GM19023 (cell line): ENCODE measurements at regions not wholly inside any gene's neighbourhood (a gene's known extent, or its start where the extent isn't known, plus 50 kb on each side); places are given as distances from the start of the nearest gene placed in this dataset.
"Not testable (repeated sequence)": the region's sequence is repeated elsewhere in the genome, so short reads cannot be mapped to it uniquely, and the experiment has no call there.

Source experiments
- ATAC-seq: cut with Tn5 transposase; IDR thresholded peaks from one replicate; pipeline ENCODE4 v1.9.1; 2021; ENCODE audit warnings: mild to moderate bottlenecking, moderate library complexity; ENCODE audit not compliant: unreplicated experiment

DNA sequence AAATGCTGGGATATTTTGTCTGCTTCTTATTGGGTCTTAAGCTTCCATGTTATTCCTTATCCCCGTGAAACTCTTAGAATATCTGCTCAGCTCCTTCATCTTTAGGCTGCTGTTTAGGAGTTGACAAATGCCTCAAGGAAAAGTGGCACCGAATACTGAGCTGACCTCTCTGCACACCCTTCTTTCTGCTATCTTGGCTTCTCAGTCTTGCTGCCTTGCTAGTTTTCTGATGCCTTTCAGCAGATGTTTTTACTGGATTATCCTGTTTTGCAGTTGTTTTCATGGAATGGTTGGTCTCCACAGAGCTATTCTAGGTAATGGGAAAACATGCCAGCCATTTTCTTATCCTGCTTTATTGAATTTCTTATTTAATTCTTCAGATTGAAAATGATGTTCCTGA lies 86.3 kb downstream of the GYPE start:
- ATAC-seq: no peak

DNA sequence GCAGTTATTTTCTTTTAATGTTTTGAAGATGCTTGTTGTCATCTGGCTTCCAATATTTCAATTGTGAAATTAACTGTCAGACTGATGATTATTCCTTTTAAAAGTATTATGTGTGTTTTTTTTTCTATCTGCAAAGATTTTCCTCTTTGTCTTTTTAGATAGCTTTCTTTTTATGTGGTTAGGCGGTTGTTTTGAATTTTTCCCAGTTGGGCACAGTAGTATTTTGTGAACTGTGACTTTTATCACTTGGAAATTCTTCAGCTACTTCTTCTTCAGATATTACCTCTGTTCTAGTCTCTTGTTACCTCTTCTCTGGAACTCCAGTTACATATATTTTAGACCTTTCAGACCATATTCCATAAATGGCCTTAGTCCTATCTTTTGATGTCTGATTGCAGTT lies 87.5 kb downstream of the GYPE start:
- not testable (repeated sequence) for ATAC-seq

DNA sequence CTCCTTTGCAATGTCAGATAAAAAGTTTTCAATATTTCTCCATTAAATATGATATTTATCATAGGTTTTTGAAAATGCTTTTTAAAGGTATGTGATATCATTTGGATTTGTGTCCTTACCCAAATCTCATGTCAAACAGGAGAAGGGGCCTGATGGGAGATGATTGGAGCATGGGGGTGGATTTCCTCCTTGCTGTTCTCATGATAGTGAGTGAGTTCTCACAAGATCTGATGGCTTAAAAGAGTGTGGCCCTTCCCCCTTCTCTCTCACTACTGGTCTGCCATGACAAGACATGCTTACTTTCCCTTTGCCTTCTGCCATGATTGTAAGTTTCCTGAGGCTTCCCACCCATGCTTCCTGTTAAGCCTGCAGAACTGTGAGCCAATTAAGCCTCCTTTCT lies 90.0 kb downstream of the GYPE start:
- not testable (repeated sequence) for ATAC-seq

DNA sequence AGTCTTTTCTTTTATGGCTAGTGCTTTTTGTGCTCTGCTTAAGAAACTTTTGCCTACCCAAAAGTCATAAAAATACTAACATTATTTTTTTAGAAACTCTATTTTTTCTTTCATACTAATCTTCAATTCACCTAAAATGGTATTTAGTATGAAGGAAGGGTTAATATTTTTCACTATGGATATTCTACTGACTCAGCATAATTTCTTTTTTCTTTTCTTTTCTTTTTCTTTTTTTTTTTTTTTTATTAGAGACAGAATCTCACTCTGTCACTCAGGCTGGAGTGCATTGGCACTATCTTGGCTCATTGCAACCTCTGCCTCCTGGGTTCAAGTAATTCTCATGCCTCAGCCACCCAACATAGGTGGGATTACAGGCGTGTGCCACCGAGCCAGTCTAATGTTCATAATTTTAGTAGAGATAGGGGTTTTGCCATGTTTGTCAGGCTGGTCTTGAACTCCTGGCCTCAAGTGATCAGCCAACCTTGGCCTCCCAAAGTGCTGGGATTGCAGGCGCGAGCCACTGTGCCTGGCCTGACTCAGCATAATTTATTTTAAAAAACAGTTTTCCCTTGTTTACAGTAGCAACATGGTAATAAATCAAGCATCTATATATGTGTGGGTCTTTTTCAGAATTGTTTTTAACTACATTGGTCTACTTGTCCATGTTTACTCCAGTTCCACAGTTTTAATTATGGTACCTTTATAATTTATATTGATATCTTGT lies 91.8 kb downstream of the GYPE start:
- ATAC-seq: not testable (repeated sequence)

DNA sequence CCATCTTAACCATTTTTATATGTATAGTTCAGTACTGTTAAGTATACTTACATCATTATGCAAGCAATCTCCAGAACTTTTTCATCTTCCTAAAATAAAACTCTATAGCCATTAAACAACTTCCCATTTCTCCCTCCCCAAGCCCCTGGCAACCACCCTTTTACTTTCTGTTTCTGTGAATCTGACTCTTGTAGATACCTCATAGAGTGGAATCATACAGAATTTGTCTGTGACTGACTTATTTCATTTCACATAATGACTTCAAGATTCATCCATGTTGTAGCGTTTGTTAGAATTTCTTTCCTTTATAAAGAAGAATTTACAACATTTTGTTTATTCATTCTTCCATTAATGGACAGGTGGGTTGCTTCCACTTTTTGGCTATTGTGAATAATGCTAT lies 91.2 kb upstream of the FREM3 start:
- not testable (repeated sequence) for ATAC-seq

DNA sequence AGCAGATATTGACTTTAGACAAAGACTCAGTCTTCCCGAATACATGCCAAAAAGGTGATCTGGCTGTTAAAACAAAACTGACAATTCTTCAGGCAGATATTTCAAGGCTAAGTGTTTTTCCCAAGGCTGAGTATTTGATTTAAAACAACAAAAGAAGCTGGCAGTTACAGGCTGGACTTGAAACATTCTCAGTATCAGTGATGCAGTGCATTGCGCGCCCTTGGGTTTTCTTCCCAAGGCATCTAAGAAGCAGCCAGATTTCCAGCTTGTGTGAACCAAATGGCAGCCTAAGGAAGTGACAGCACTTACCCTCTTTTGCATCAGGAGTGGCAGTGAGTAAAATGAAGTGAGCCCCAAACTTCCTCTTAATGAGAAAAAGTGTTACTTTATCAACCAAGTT lies 90.0 kb upstream of the FREM3 start:
- not testable (repeated sequence) for ATAC-seq

DNA sequence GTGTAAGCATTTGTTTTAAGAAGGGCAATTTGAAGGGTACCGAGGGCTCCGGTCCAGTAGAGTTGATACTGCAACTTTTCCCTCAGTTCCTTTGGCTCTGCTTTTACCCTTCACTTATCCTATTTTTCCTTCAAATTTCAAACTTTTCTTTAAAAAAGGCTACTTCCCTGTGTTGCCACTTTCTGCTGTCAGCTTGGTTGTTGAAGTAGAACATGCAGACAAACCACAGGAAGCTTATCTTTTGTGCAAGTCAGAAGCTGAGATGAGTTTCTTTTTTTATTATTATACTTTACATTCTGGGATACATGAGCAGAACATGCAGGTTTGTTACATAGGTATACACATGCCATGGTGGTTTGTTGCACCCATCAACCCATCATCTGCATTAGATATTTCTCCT lies 89.1 kb upstream of the FREM3 start:
- not testable (repeated sequence) for ATAC-seq

DNA sequence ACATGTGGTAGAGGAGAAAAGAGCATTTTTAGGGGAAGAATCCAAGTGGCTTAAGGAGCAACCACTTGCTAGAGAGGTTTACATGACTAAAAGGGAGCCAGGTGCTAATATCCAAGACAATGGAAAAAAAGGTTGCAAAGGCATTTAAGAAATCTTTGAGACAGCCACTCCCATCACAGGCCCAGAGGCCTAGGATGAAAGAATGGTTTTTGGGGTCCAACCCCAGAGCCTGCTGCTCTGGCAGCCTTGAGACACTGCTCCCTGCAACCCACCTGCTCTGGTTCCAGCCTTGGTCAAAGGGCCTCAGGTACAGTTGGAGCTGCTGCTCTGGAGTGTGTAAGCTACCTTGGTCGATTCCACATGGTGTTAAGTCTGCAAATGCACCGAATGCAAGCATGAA lies 84.1 kb upstream of the FREM3 start:
- ATAC-seq: no peak

DNA sequence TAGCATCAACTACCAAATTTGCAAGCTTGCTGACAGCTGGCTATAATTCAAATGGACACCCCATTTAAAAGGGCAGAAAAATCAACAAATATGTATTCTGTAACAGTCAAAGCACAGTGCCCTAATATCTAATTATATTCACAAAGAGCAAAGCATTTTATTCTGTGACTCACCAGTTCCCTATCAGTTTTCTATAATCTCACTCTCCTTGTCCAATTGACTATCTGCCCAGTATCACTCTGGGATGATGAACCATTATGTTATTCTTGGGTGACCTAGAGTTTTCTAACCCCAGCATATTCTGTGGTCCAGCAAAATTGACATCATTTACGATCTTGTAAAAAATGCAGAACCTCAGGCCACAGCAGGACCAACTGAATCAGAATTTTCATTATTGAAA lies 82.0 kb upstream of the FREM3 start:
- no peak for ATAC-seq

DNA sequence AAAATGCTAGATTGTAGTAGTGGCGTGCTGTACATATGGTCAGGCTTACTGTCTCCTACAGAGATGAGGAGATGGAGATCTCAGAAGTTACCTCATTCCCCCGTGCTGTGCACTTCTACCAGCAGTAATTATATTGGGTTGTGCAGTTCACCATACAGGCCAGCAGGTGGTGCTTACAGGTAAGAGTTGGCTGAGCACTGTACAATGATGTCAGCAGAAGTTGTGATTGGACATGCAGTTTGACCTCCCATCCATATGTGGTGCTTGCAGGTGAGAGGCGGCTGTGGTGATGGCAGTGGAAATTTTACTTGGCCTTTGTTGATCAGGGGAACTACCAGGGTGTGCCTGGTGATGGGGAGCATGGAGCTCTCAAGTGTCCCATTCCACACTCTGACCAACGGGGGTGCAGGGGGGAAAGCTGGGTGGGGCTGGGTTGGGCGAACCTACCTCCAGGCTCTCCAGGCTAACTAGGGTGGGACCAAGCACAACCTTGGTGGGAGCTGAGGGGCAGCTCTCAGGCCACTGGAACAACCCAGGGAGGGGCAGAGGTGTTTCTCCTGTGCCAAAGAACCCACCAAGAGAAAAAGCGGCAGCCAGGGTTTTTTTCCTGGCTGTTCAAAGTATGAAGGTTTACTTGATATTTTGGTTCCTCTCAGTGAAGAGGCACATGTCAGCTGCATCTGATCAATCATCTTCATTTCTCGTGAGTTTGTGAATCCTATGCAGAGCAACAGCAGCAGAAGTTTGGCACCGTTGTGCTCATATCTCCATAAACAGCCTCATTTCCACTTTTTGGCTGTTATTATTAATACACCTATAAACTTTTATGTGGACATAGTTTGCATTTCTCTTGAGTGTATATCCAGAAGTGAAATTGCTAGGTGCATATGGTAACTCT lies 73.8 kb upstream of the FREM3 start:
- peak; percentile 100 for ATAC-seq

DNA sequence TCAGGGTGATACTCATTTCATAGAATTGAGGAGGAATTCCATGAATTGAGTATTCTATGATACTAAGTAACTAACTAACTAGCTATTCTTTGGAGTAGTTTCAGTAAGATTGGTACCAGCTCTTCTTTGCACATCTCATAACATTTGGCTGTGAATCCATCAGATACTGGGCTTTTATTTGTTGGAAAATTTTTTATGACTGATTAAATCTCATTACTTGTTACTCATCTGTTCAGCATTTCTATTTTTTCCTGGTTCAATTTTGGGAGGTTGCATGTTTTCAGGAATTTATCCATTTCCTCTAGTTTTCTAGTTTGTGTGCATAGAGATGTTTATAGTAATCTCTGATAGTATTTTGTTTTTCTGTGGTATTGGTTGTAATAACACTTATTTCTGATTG lies 70.8 kb upstream of the FREM3 start:
- ATAC-seq: no peak

DNA sequence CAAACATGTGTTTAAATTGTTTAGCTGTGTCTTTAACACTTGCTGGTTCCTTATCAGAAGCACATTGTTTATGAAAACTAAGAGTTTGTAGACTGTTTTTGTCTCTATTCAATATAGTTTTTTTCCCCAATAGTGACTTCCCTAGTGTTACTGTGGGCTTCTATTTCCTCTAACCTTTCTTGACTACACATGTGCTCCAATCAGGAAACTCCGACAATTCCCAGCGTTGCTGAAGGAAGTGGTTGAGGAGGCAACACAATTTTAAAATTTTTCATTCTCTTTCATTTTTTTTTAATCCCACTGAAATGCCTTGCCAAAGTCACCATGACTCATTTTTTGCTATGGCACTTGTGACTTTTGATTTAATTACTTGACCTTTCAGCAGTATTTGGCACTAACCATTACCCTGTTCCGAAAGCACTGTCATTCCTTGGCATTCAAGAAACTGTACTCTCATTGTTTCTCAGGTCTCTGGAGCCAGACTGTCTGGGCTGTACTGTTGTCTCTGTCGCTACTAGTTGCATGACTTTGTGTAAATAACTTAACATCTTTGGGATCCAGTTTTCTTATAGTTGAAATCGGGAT lies 67.6 kb upstream of the FREM3 start:
- ATAC-seq: no peak

DNA sequence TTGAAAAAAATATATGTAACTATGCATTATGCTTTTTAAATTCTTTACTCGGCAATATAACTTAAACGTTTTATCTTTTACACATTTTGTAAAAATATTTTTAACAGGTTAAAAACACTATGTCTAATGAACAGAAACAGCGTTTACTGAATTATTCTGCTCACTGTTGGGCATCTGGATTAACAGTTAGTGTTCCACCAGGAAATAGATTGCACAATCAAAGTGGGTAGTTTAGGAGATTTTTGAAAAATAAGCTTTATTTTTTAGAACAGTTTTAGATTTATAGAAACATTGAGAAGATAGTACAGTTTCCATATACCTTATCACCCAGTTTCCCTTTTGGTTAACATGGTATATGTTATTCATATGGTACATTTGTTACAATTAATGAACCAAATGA lies 63.1 kb upstream of the FREM3 start:
- ATAC-seq: no peak

DNA sequence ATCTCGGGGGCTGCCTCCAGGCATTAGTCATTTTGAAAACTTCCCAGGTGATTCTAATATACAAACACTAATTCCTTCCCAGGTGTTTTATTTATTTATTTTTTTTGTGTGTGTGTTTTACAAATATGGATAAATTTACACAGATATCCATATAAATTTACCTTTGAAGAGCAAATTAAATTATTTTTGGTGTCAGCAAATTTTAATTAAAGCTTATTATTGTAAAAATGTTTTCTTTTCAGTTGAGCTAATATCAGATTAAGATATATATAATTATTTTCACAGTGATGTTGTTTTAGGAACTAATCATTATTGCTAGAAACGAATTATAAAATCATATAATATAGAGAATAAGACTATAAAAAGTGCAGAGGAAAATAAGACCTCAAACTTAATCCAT lies 62.0 kb upstream of the FREM3 start:
- no peak for ATAC-seq
